Upper lobe of right lung (tissue), 1 donor: ENCODE measurements at regions not wholly inside any gene's neighbourhood (a gene's known extent, or its start where the extent isn't known, plus 50 kb on each side); places are given as distances from the start of the nearest gene placed in this dataset.

ENCODE experiments used
- ATAC-seq: fragments of 200-7000 bp; cut with Tn5 transposase; one replicate; pipeline ENCODE4 v1.9.1; 2020; ENCODE audit warnings: mild to moderate bottlenecking, moderate library complexity
- DNase-seq: peaks from one replicate; pipeline ENCODE4 v3.0.0-alpha.2; 2020
- H3K27ac ChIP-seq: fragments of 200-600 bp; one replicate; pipeline ENCODE4 v1.8.0; 2022
- H3K27me3 ChIP-seq: fragments of 200-600 bp; one replicate; pipeline ENCODE4 v1.8.0; 2022; ENCODE audit warnings: mild to moderate bottlenecking
- H3K36me3 ChIP-seq: fragments of 200-600 bp; one replicate; pipeline ENCODE4 v1.8.0; 2022
- H3K4me1 ChIP-seq: fragments of 200-600 bp; one replicate; pipeline ENCODE4 v1.8.0; 2022
- H3K4me3 ChIP-seq: fragments of 200-600 bp; one replicate; pipeline ENCODE4 v1.8.0; 2022; ENCODE audit warnings: mild to moderate bottlenecking
- H3K9me3 ChIP-seq: fragments of 200-600 bp; one replicate; pipeline ENCODE4 v1.8.0; 2022
- CTCF ChIP-seq: fragments of 200-600 bp; IDR thresholded peaks from one replicate; pipeline ENCODE4 v1.8.0; 2022; ENCODE audit warnings: antibody characterized with exemption
- intact Hi-C: fragments of 100-400 bp; cut with DNase I; formaldehyde crosslinking; loops from one replicate; pipeline ENCODE4 v1.11.0; 2022
- donor health status: DM: no; HTN: yes; CAD: no; lungs with severe emphysema.

- H3K4me1 ChIP-seq = no peaks in the 10 kb centered on the region
- no peak for ATAC-seq
- no peaks in the 10 kb centered on the region for H3K36me3 ChIP-seq
- H3K9me3 ChIP-seq = no peaks in the 10 kb centered on the region
- H3K27me3 ChIP-seq = no peaks in the 10 kb centered on the region
- no peak overlapping the region for H3K4me3 ChIP-seq
- intact Hi-C loops = no loop called here
- no peak for DNase-seq
- H3K27ac ChIP-seq = no peak overlapping the region
- TF ChIP-seq CTCF = no peak
These were observed 246.5 kb downstream of the FBXO15 start for GRCh38 chr18:73901151-73901550.

DNA sequence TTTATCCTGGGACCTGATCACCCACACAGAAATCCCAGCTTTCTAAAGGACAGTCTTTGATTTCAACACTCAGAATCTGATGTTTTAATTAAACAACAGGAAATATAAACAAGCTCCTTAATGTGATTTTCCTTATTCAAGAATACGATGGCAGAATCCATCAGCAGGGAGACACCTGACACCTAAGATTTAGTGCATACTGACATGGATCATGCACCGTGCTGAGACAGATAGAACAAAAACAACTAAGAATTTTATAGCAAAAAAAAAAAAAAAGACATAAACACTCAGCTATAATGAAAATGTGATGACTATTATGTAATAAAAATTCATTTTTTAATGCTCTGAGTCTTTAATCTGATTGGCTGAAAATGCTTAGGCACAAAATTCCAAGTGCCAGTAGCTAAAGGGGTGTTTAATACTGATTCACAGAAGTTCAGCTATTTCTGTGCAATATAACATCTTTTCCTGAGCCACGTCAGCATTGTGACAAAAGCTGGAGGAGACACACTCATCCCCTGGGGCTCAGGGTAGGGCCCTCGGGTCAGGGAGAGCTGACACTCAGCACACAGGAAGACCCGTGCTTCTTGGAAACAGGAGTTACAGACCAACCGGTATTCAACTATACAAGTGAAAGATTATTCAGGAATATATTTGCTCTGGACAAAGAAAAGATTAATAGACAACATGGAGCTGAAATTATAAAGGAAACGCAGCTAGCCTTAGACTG is 247.4 kb downstream of the FBXO15 start:
- no peak for TF ChIP-seq CTCF
- intact Hi-C loops = no loop called here

GRCh38 chr18:73897517-73897916 is 250.1 kb downstream of the FBXO15 start:
- no peak for DNase-seq
- no peak for TF ChIP-seq CTCF
- intact Hi-C loops = no loop called here

More for the DNA sequence above, 247.4 kb downstream of the FBXO15 start:
- Histone ChIP-seq H3K36me3 (no peaks in the 10 kb centered on the region), H3K4me3 (no peak overlapping the region), H3K27ac (no peak overlapping the region), H3K4me1 (no peaks in the 10 kb centered on the region), H3K9me3 (no peaks in the 10 kb centered on the region), H3K27me3 (no peaks in the 10 kb centered on the region)
- no peak for ATAC-seq
- DNase-seq = no peak

GRCh38 chr18:73896685-73897084 is 250.9 kb downstream of the FBXO15 start:
- no peak for TF ChIP-seq CTCF
- Histone ChIP-seq H3K27ac (no peak overlapping the region), H3K36me3 (no peaks in the 10 kb centered on the region), H3K4me1 (no peaks in the 10 kb centered on the region), H3K4me3 (no peak overlapping the region), H3K9me3 (no peaks in the 10 kb centered on the region), H3K27me3 (no peaks in the 10 kb centered on the region)
- DNase-seq (no peak), ATAC-seq (no peak)
- intact Hi-C loops = no loop called here

More at GRCh38 chr18:73897517-73897916, 250.1 kb downstream of the FBXO15 start:
- Histone ChIP-seq H3K4me1 (no peaks in the 10 kb centered on the region), H3K9me3 (no peaks in the 10 kb centered on the region), H3K4me3 (no peak overlapping the region), H3K27me3 (no peaks in the 10 kb centered on the region), H3K27ac (no peak overlapping the region), H3K36me3 (no peaks in the 10 kb centered on the region)
- ATAC-seq = no peak

GRCh38 chr18:73895701-73896100 is 251.9 kb downstream of the FBXO15 start:
- DNase-seq (no peak), ATAC-seq (peak; percentile 85)
- TF ChIP-seq CTCF = no peak
- Histone ChIP-seq H3K9me3 (no peaks in the 10 kb centered on the region), H3K36me3 (no peaks in the 10 kb centered on the region), H3K27ac (no peak overlapping the region), H3K4me1 (no peaks in the 10 kb centered on the region), H3K4me3 (no peak overlapping the region), H3K27me3 (no peaks in the 10 kb centered on the region)
- intact Hi-C loops = no loop called here

GRCh38 chr18:73893880-73894279 is 253.8 kb downstream of the FBXO15 start:
- H3K9me3 ChIP-seq = no peaks in the 10 kb centered on the region
- DNase-seq (no peak), ATAC-seq (no peak)
- H3K36me3 ChIP-seq = no peaks in the 10 kb centered on the region
- H3K27ac ChIP-seq = no peak overlapping the region
- TF ChIP-seq CTCF = no peak
- no peak overlapping the region for H3K4me3 ChIP-seq
- intact Hi-C loops = no loop called here
- H3K4me1 ChIP-seq = no peaks in the 10 kb centered on the region
- H3K27me3 ChIP-seq = no peaks in the 10 kb centered on the region
